Left renal cortex interstitium (tissue), 4 donors: ENCODE measurements at regions not wholly inside any gene's neighbourhood (a gene's known extent, or its start where the extent isn't known, plus 50 kb on each side); places are given as distances from the start of the nearest gene placed in this dataset.
"Not testable (repeated sequence)": the region's sequence is repeated elsewhere in the genome, so short reads cannot be mapped to it uniquely, and the experiment has no call there.

ENCODE experiments used
- DNase-seq, 4 donors: peaks; one replicate each; pipeline ENCODE4 v3.0.0-alpha.2; 2013; ENCODE audit warnings: low read depth in 4 of 4, low spot score in 2 of 4, missing footprints in 1 of 4

DNA sequence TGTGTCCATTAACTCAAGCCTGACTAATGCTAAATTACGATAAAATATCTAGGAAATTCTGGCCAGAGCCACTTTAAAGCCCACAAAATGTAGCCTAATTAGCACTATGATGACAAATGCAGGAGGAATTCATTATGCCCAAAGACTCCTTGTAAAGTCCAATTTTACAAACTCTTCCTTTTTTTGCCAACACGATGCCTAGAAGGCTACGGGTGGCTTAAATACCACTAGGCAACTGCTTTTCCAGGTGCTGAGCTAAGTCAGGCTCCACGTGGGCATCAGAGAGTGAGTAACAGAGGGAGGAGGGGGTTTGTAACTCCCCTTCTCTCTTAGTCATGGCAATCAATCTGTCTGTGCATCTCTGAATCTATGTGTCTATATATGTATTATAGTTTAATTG, 172.4 kb upstream of the NTF3 start:
- DNase-seq: no peak

GRCh38 chr12:5260086-5260485, 171.8 kb upstream of the NTF3 start:
- DNase-seq: no peak

GRCh38 chr12:5260591-5261086, 171.3 kb upstream of the NTF3 start:
- DNase-seq: no peak

GRCh38 chr12:5262450-5262849, 169.5 kb upstream of the NTF3 start:
- DNase-seq: no peak

DNA sequence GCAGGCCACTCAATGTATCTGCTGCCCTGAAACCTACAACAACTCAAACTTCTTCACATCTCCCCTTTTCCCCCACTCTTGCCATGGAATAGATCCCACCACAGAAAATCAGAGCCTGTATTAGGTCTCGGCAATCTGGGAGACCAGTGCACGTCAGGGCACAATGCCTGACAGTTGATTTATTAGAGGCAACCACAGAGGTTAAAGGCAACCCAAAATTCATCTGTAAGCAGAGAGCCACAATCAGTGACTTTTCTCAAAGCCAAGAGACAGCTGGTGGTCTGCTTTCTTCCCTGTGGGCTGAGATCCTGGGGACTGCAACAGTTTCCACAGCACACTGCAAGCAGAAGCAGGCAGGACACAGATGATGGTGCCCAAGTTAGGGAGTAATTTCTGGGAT, 169.0 kb upstream of the NTF3 start:
- DNase-seq: peak in 1 of 4 donors; percentile 24

- DNase-seq: no peak
Observed at GRCh38 chr12:5264006-5264405, 167.9 kb upstream of the NTF3 start.

GRCh38 chr12:5267603-5268423, 164.1 kb upstream of the NTF3 start:
- no peak for DNase-seq

- no peak for DNase-seq
Observed at GRCh38 chr12:5268424-5269210, 163.3 kb upstream of the NTF3 start.

DNA sequence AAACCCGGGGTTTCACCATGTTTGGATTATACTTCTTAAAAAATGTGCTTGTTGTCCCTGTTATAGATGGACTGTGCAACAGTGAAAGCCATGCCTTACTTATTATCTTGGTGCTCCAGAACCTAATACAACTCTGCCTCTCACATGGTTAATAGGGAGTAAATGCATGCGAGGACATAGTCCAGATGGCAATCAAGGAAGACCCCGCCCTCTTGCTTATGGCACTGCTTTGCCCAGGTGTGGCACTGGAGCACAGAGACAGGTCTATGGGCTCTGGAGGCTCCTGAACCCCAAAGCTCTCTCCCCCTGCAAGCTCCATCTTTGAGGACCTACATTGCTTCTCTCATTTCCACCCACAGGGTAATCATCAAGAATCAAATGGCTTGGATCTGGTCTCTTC, 162.1 kb upstream of the NTF3 start:
- no peak for DNase-seq

- no peak for DNase-seq
Observed at GRCh38 chr12:5272018-5272785, 159.7 kb upstream of the NTF3 start.

DNA sequence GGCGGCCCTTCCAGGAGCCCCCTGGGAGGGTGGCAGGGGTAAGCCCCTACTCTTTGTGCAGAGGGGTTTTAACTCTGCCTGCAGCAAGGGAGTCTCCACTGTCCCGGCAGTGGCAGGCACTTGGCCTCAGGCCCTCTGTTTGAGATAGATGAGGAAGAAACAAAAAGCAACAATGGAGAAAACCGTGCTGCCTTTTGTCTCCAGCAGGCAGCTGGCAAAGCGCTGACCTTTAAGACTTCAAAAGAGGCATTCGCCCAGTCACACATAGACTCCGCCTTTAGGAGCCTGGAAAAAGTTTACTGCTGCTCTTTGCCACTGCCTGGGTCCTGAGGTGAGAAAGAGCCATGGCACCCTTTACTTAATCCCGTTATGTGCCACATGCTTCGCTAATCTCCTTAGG, 158.2 kb upstream of the NTF3 start:
- no peak for DNase-seq

- no peak for DNase-seq
Observed at GRCh38 chr12:5276327-5276880, 155.5 kb upstream of the NTF3 start.

- no peak for DNase-seq
Observed at GRCh38 chr12:5280086-5280485, 151.8 kb upstream of the NTF3 start.

DNA sequence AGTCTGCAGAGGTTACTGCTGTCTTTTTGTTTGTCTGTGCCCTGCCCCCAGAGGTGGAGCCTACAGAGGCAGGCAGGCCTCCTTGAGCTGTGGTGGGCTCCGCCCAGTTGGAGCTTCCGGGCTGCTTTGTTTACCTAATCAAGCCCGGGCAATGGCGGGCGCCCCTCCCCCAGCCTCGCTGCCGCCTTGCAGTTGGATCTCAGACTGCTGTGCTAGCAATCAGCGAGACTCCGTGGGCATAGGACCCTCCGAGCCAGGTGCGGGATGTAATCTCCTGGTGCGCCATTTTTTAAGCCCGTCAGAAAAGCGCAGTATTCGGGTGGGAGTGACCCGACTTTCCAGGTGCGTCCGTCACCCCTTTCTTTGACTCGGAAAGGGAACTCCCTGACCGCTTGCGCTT, 141.5 kb upstream of the NTF3 start:
- DNase-seq: not testable (repeated sequence)

DNA sequence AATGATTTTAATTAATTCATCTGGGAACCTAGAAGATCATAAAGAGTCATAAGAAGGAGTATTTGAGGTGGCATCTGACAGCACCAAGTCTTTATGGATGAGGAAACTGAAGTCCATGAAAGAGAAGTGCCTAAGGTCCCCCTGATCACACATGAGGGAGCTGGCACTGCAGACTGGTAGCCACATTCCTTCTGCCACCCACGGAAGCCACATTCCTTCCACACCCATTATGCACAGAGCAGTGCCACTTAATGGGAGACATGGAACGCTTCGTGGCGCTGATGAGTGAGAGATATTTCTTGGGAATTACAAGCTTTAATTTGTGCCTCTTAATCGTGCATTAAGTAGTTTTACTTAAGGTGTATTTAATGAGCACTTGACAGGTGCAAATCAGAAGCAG, 139.3 kb upstream of the NTF3 start:
- DNase-seq: no peak

DNA sequence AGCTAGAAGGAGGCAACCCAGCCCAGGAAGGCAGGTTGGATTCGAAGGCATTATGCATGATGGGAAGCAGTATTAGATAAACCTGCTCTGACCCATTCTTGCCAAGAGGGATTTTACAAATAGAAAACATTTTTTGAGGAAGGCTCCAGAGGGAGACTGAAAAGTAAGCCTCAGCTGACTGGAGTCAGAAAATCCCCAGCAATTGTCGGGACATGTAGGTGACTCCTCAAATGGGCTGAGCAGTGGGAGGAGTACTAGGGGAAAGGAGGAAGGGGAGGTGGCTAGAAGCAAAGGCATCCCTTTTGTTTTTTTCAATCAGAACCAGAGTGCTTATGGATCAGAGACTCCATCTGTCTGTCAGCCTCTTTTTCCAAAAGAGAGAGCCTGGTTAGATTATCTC, 138.1 kb upstream of the NTF3 start:
- no peak for DNase-seq

- DNase-seq: no peak
Observed at GRCh38 chr12:5294274-5295070, 137.4 kb upstream of the NTF3 start.

- DNase-seq: no peak
Observed at GRCh38 chr12:5295151-5295550, 136.8 kb upstream of the NTF3 start.

- DNase-seq: no peak
Observed at GRCh38 chr12:5295996-5296395, 135.9 kb upstream of the NTF3 start.

DNA sequence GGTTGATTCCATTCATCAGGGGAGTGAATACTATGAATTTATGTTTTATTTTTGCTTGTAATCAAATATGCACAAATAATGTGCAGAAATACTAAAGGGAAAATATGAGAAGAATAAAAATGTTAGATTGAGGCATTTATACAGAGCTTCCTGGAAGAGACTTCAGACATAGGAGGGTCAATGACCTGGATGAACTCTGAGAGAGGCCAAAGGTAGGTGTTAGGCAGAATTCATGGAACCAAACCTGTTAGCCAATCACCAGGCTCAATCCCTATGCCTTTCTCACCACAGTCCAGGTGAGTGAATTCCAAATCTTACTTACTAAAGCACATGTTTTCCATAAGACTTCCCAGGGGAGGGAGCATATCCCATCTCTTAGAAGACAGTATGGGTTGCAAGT, 130.4 kb upstream of the NTF3 start:
- no peak for DNase-seq
